K562 (cell line): ENCODE measurements at regions not wholly inside any gene's neighbourhood (a gene's known extent, or its start where the extent isn't known, plus 50 kb on each side); places are given as distances from the start of the nearest gene placed in this dataset.

Experiments used
- ATAC-seq: fragments of 200-7000 bp; cut with Tn5 transposase; 3 replicates; pipeline ENCODE4 v1.9.1; 2020; ENCODE audit warnings: moderate library complexity
- BruUV-seq: library from RNA; stranded (reverse); fragments of 400-500 nt; replicated peaks from 2 replicates; lab custom pipeline; 2021; lab: Mats Ljungman, UMichigan
- CTCF ChIA-PET: fragments of 300-600 bp; formaldehyde crosslinking; extraction: SDS; loops from one replicate; lab custom pipeline; 2021; ENCODE audit warnings: low intra/inter-chr PET ratio; lab: Yijun Ruan, JAX
- POLR2A ChIA-PET: fragments of 300-600, 350-650 bp; sonication (Branson Sonifier 250); formaldehyde crosslinking; extraction: SDS; loops from one replicate; lab custom pipeline; 2021; ENCODE audit warnings: antibody characterized with exemption, inconsistent platforms; lab: Yijun Ruan, JAX
- DNase-seq, 4 experiments: peaks; one replicate each; pipeline versions ENCODE4 v3.0.0 to v3.0.0-alpha.2; 2011 to 2018; ENCODE audit warnings: low spot score in 3 of 4, mixed read lengths in 3 of 4; ENCODE audit errors: extremely low read depth in 1 of 4
- FAIRE-seq: peaks from 2 replicates; lab custom pipeline; 2011; peaks lifted over from hg19 to GRCh38; lab: Jason Lieb, UNC
- H2AFZ ChIP-seq: 2 replicates; pipeline ENCODE4 v1.6.0; 2011; ENCODE audit warnings: low read depth, low read length, control low read depth, inconsistent platforms
- H3K27ac ChIP-seq: fragments of 200-600 bp; 3 replicates; pipeline ENCODE4 v1.8.0; 2011; ENCODE audit warnings: low read depth, mild to moderate bottlenecking, control low read depth, inconsistent platforms, low read length, moderate library complexity, mixed read lengths; ENCODE audit errors: extremely low read depth
- H3K27me3 ChIP-seq, 2 experiments: fragments of 300-600 bp in 1 of 2; 2 replicates in 1 of 2; 3 replicates in 1 of 2; pipeline versions ENCODE4 v1.6.0 to v1.8.0; 2011; ENCODE audit warnings: inconsistent platforms in 2 of 2, low read length in 2 of 2, mild to moderate bottlenecking in 1 of 2, mixed read lengths in 1 of 2, moderate library complexity in 1 of 2; ENCODE audit not compliant: control insufficient read depth in 2 of 2, insufficient read depth in 2 of 2
- H3K36me3 ChIP-seq: fragments of 300-600 bp; 3 replicates; pipeline ENCODE4 v1.8.0; 2011; ENCODE audit warnings: mild to moderate bottlenecking, low read length, inconsistent platforms; ENCODE audit not compliant: control insufficient read depth, insufficient read depth
- H3K4me1 ChIP-seq, 2 experiments: fragments of 200-600 bp in 1 of 2; replicated peaks in 1 of 2; 2 replicates in 1 of 2; 3 replicates in 1 of 2; pipeline versions ENCODE4 v1.5.1 to v1.8.0; 2011; ENCODE audit warnings: inconsistent platforms in 2 of 2, low read length in 2 of 2, mild to moderate bottlenecking in 1 of 2, mixed read lengths in 1 of 2, moderate library complexity in 1 of 2; ENCODE audit not compliant: control insufficient read depth in 2 of 2, insufficient read depth in 2 of 2
- H3K4me2 ChIP-seq: 2 replicates; pipeline ENCODE4 v1.6.1; 2011; ENCODE audit warnings: low read length, control low read depth, inconsistent platforms, mixed read lengths; ENCODE audit not compliant: insufficient read depth
- H3K4me3 ChIP-seq: fragments of 200-600 bp; sonication (generic), shearing (Covaris generic); 2 replicates; pipeline ENCODE4 v1.5.1; 2016; ENCODE audit warnings: control low read depth, inconsistent platforms
- H3K79me2 ChIP-seq: fragments of 200-600 bp; 3 replicates; pipeline ENCODE4 v1.8.0; 2011; ENCODE audit warnings: low read length, inconsistent platforms; ENCODE audit not compliant: control insufficient read depth, insufficient read depth
- H3K9ac ChIP-seq, 2 experiments: 2 replicates each; pipeline versions ENCODE4 v1.6.0 to v1.6.1; 2011; ENCODE audit warnings: low read depth in 2 of 2, low read length in 2 of 2, control low read depth in 1 of 2, inconsistent platforms in 1 of 2, mild to moderate bottlenecking in 1 of 2, mixed read lengths in 1 of 2; ENCODE audit not compliant: insufficient read depth in 1 of 2
- H3K9me1 ChIP-seq: one replicate; pipeline ENCODE4 v1.6.0; 2011; ENCODE audit warnings: inconsistent platforms, mild to moderate bottlenecking, low read length, moderate library complexity; ENCODE audit not compliant: control insufficient read depth, insufficient read depth
- H3K9me3 ChIP-seq: replicated peaks from 2 replicates; pipeline ENCODE4 v1.5.1; 2011; ENCODE audit warnings: low read depth, low read length, inconsistent platforms; ENCODE audit not compliant: control insufficient read depth, insufficient read depth
- H4K20me1 ChIP-seq: replicated peaks from 2 replicates; pipeline ENCODE4 v1.6.1; 2011; ENCODE audit warnings: low read length, inconsistent platforms, mixed read lengths; ENCODE audit not compliant: control insufficient read depth, insufficient read depth
- JUND ChIP-seq, 2 experiments: IDR thresholded peaks; 2 replicates in 1 of 2; 3 replicates in 1 of 2; pipeline ENCODE4 v1.6.1; 2011; ENCODE audit warnings: borderline replicate concordance in 2 of 2, low read depth in 2 of 2, low read length in 2 of 2, improper control_type of control experiment in 1 of 2, missing biosample characterization in 1 of 2, missing genetic modification characterization in 1 of 2, missing genetic modification reagents in 1 of 2
- KDM2B ChIP-seq: fragments of 250-450 bp; sonication (Bioruptor Pico); IDR thresholded peaks from 2 replicates; pipeline ENCODE4 v1.8.0; 2021; ENCODE audit warnings: mild to moderate bottlenecking, moderate library complexity
- MCM2 ChIP-seq: fragments of 450-650 bp; IDR thresholded peaks from 2 replicates; pipeline ENCODE4 v1.6.1; 2017; ENCODE audit warnings: low read depth, mild to moderate bottlenecking
- NRF1 ChIP-seq, 2 experiments: fragments of 450-650 bp; IDR thresholded peaks in 1 of 2; conservative IDR thresholded peaks in 1 of 2; 2 replicates each; pipeline ENCODE4 v1.6.1; 2014; ENCODE audit warnings: mild to moderate bottlenecking in 2 of 2
- SP1 ChIP-seq: sonication (generic); formaldehyde crosslinking; IDR thresholded peaks from 2 replicates; pipeline ENCODE4 v1.8.1; 2022; ENCODE audit warnings: mild to moderate bottlenecking, missing genetic modification reagents
- ZBTB17 ChIP-seq: fragments of 450-650 bp; formaldehyde crosslinking; IDR thresholded peaks from 2 replicates; pipeline ENCODE4 v1.4.0; 2020; ENCODE audit warnings: mild to moderate bottlenecking
- ZNF431 ChIP-seq: sonication (generic); formaldehyde crosslinking; IDR thresholded peaks from 2 replicates; pipeline ENCODE4 v1.8.0; 2022; ENCODE audit warnings: mild to moderate bottlenecking, missing genetic modification reagents
- ZNF717 ChIP-seq: fragments of 250-450 bp; sonication (Bioruptor Pico); IDR thresholded peaks from 2 replicates; pipeline ENCODE4 v1.5.0; 2021
- whole genome bisulfite sequencing: fragments of 100-300 bp; shearing (Covaris generic); methylation state at CpG from one replicate; pipeline ENCODE4 v1.1.6; 2016; ENCODE audit warnings: low coverage, mixed read lengths; ENCODE audit not compliant: insufficient coverage; ENCODE audit errors: missing lambda C conversion rate; 5-methylcytosine and 5-hydroxymethylcytosine counted together
- in situ Hi-C: fragments of 300-500 bp; cut with MboI; formaldehyde crosslinking; loops from 4 replicates; pipeline ENCODE4 v1.15.0; 2018; ENCODE audit warnings: inconsistent platforms, mixed read lengths
- intact Hi-C: fragments of 100-400 bp; cut with micrococcal nuclease; formaldehyde crosslinking; loops from 2 replicates; pipeline ENCODE4 v1.14.2; 2022
- TF ChIP-seq, protein P1 (sequence below): fragments of 250-450 bp; sonication (Bioruptor Pico); IDR thresholded peaks from 2 replicates; pipeline ENCODE4 v1.4.0; 2020; ENCODE audit warnings: mild to moderate bottlenecking, moderate library complexity, borderline replicate concordance
- TF ChIP-seq, protein P2 (sequence below), 3 experiments: fragments of 200-800 bp in 1 of 3; sonication (Bioruptor generic) in 1 of 3; sonication (generic) in 1 of 3; formaldehyde crosslinking in 1 of 3; IDR thresholded peaks; 2 replicates each; pipeline versions ENCODE4 v1.6.1 to v1.8.0; 2016 to 2022; ENCODE audit warnings: mild to moderate bottlenecking in 2 of 3, missing compliant biosample characterization in 2 of 3, missing genetic modification characterization in 2 of 3, missing genetic modification reagents in 1 of 3

DNA sequence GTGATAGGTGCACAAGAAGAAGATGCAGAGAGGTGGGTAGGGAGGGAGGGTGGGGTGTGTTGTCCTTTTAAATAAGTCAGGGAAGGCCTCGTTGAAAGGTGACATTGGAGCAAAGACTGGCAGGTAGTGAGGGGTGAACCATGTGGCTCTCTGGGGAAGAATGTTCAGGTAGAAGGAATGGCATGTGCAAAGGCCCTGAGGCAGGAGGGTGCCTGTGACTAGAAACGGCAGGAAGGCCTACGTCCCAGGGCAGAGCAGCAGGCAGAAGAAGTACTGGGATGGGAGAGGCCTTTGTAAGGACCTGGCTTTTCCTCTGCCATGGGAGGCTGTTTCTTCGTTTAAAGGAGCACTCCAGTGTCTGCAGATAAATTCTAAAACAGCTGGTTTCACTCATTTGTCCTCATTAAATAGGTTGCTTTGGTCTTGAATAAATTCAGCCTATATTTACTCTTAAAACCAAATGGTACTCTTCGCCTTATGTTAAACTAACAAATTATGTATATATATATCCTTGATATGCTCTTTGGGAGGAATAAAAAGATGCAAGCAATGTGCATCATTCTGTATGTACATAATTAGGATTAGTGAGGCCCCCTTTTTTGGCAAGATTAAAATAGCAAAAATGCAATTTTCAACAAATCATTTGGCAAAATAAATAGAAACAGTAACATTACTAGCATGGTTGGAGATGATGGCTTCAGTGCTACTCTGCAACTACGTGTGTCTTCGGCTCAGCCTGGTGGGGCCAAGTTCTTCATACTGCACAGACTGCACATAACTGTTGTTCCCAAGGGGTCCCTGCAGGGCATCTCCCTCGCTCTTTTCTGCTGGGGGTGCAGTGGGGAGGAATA is 151.4 kb downstream of the KLF13 start:
- Histone ChIP-seq H3K36me3 (no peaks in the 10 kb centered on the region), H3K27me3 (peaks cover 0 to 31% of the 10 kb centered on the region in 2 experiments; a peak in 3 of 5 replicates), H3K9ac (no peak overlapping the region), H3K4me2 (no peak overlapping the region), H4K20me1 (no peaks in the 10 kb centered on the region), H3K4me1 (peaks cover 0 to 4% of the 10 kb centered on the region in 2 experiments; a peak in 1 of 5 replicates), H2AFZ (no peak overlapping the region), H3K9me1 (no peaks in the 10 kb centered on the region), H3K79me2 (no peaks in the 10 kb centered on the region), H3K4me3 (no peak overlapping the region), H3K27ac (no peak overlapping the region), H3K9me3 (no peaks in the 10 kb centered on the region)
- DNase-seq = no peak
- CTCF ChIA-PET = interaction anchor here (1.1 kb wide), 1 partner anchor 12 kb away, joined by 3 read pairs; no protein-coding TSS in a partner anchor
- TF ChIP-seq NRF1 (conservative IDR thresholded peaks at IDR 0.05 in 1 of 2, IDR thresholded peaks at IDR 0.05 in 1 of 2) (no peak), ZNF431 (CRISPR knock-in tag) (no peak), SP1 (CRISPR knock-in tag) (no peak), KDM2B (CRISPR knock-in tag) (no peak)
- ATAC-seq = no peak
- POLR2A ChIA-PET = no interaction called here
- intact Hi-C loops = no loop called here
- 1% methylated on average over 8 of the region's 8 CpGs for WGBS
- BruUV-seq = no TSS peak
- FAIRE-seq = no peak
- in situ Hi-C loops = no loop called here

DNA sequence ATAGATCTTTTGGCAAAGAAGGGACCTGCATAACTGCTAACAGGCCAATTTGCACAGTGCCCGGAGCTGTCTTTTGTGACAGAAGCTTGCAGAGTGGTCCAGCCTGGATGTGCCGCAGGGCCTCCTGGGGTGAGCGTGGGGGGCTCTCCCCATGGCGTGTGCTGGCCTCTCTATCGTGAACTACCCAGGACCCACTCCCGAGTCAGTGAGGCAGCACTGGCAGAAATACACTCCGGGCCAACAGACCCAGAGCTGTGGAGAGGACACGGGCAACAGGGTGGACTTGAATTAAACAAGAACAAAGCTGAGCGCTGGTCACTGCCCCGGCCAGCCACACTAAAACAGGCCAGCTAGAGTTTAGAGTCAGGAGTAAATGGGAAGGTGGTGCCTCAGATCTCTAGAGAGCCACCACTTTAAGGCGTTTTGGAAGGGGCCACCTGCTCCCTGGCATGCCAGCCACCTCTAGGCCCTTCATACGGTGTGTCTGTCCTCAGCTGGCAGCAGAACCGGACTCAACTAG is 152.1 kb downstream of the KLF13 start:
- in situ Hi-C loops (no loop called here), intact Hi-C loops (no loop called here)
- no peak for DNase-seq
- ChIA-PET CTCF (interaction anchor here (1.1 kb wide), 1 partner anchor 12 kb away, joined by 3 read pairs; no protein-coding TSS in a partner anchor), POLR2A (no interaction called here)
- Histone ChIP-seq H2AFZ (no peak overlapping the region), H3K9me3 (no peaks in the 10 kb centered on the region), H3K27me3 (peaks cover 0 to 30% of the 10 kb centered on the region in 2 experiments; a peak in 3 of 5 replicates), H3K79me2 (no peaks in the 10 kb centered on the region), H3K9ac (no peak overlapping the region), H3K27ac (no peak overlapping the region), H3K4me1 (peaks cover 0 to 4% of the 10 kb centered on the region in 2 experiments; a peak in 1 of 5 replicates), H3K9me1 (no peaks in the 10 kb centered on the region), H4K20me1 (no peaks in the 10 kb centered on the region), H3K36me3 (no peaks in the 10 kb centered on the region), H3K4me3 (no peak overlapping the region), H3K4me2 (no peak overlapping the region)
- ATAC-seq = no peak
- FAIRE-seq = no peak
- 2% methylated on average over 11 of the region's 13 CpGs for WGBS
- BruUV-seq = no TSS peak
- no peak for TF ChIP-seq MCM2
- TF ChIP-seq, protein P1, sequence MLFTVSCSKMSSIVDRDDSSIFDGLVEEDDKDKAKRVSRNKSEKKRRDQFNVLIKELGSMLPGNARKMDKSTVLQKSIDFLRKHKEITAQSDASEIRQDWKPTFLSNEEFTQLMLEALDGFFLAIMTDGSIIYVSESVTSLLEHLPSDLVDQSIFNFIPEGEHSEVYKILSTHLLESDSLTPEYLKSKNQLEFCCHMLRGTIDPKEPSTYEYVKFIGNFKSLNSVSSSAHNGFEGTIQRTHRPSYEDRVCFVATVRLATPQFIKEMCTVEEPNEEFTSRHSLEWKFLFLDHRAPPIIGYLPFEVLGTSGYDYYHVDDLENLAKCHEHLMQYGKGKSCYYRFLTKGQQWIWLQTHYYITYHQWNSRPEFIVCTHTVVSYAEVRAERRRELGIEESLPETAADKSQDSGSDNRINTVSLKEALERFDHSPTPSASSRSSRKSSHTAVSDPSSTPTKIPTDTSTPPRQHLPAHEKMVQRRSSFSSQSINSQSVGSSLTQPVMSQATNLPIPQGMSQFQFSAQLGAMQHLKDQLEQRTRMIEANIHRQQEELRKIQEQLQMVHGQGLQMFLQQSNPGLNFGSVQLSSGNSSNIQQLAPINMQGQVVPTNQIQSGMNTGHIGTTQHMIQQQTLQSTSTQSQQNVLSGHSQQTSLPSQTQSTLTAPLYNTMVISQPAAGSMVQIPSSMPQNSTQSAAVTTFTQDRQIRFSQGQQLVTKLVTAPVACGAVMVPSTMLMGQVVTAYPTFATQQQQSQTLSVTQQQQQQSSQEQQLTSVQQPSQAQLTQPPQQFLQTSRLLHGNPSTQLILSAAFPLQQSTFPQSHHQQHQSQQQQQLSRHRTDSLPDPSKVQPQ (CRISPR knock-in tag) = no peak
- no peak for TF ChIP-seq ZBTB17 (CRISPR knock-in tag)
- TF ChIP-seq, protein P2, sequence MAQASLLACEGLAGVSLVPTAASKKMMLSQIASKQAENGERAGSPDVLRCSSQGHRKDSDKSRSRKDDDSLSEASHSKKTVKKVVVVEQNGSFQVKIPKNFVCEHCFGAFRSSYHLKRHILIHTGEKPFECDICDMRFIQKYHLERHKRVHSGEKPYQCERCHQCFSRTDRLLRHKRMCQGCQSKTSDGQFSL (CRISPR knock-in tag; IDR thresholded peaks at IDR 0.05) = no peak
- TF ChIP-seq, protein P2 (tag; IDR thresholded peaks at IDR 0.05) = no peak
- TF ChIP-seq JUND (IDR thresholded peaks at IDR 0.05; ENCODE audit: borderline replicate concordance, low read depth, low read length) = no peak
- TF ChIP-seq JUND (tag; IDR thresholded peaks at IDR 0.05; ENCODE audit: borderline replicate concordance, low read depth, low read length) = no peak
- no peak for TF ChIP-seq ZNF717 (CRISPR knock-in tag)
